Endothelial cell of umbilical vein (primary cell): ENCODE measurements at regions not wholly inside any gene's neighbourhood (a gene's known extent, or its start where the extent isn't known, plus 50 kb on each side); places are given as distances from the start of the nearest gene placed in this dataset.

ENCODE experiments used
- BruUV-seq: library from RNA; stranded (reverse); fragments of 400-500 nt; replicated peaks from 2 replicates; lab custom pipeline; 2021; lab: Mats Ljungman, UMichigan
- CTCF ChIA-PET: fragments of 300-600, 350-600 bp; sonication (Branson Sonifier 250); formaldehyde crosslinking; loops from one replicate; lab custom pipeline; 2021; ENCODE audit warnings: antibody characterized with exemption, inconsistent platforms; lab: Charles Lee
- POLR2A ChIA-PET: fragments of 300-600, 350-600 bp; sonication (Branson Sonifier 250); formaldehyde crosslinking; loops from one replicate; lab custom pipeline; 2021; ENCODE audit warnings: antibody characterized with exemption, inconsistent platforms; lab: Charles Lee
- DNase-seq: peaks from one replicate; pipeline ENCODE4 v3.0.0-alpha.2; 2011; ENCODE audit warnings: low read depth, low spot score
- FAIRE-seq: peaks from 2 replicates; lab custom pipeline; 2011; peaks lifted over from hg19 to GRCh38; lab: Jason Lieb, UNC
- H2AFZ ChIP-seq: 2 replicates; pipeline ENCODE4 v1.6.0; 2012; ENCODE audit warnings: low read depth, low read length, control low read depth, inconsistent platforms
- H3K27ac ChIP-seq: 2 replicates; pipeline ENCODE4 v1.5.1; 2011; ENCODE audit warnings: low read depth, mild to moderate bottlenecking, control low read depth, low read length, moderate library complexity; ENCODE audit not compliant: insufficient read depth
- H3K27me3 ChIP-seq, 2 experiments: 2 replicates each; pipeline versions ENCODE4 v1.6.0 to v1.6.1; 2011; ENCODE audit warnings: low read length in 2 of 2, mixed read lengths in 1 of 2; ENCODE audit not compliant: control insufficient read depth in 2 of 2, insufficient read depth in 2 of 2
- H3K36me3 ChIP-seq, 2 experiments: 2 replicates in 1 of 2; 3 replicates in 1 of 2; pipeline ENCODE4 v1.5.1; 2011; ENCODE audit warnings: low read length in 2 of 2, mild to moderate bottlenecking in 1 of 2, moderate library complexity in 1 of 2; ENCODE audit not compliant: control insufficient read depth in 2 of 2, insufficient read depth in 2 of 2; ENCODE audit errors: extremely low read depth in 1 of 2
- H3K4me1 ChIP-seq: 3 replicates; pipeline ENCODE4 v1.5.1; 2011; ENCODE audit warnings: mild to moderate bottlenecking, low read length; ENCODE audit not compliant: control insufficient read depth, insufficient read depth; ENCODE audit errors: extremely low read depth
- H3K4me2 ChIP-seq: 2 replicates; pipeline ENCODE4 v1.6.1; 2011; ENCODE audit warnings: low read length, control low read depth, mixed read lengths; ENCODE audit not compliant: insufficient read depth
- H3K4me3 ChIP-seq, 3 experiments: fragments of 200-600 bp in 1 of 3; sonication (generic), shearing (Covaris generic) in 1 of 3; replicated peaks in 1 of 3; 2 replicates each; pipeline ENCODE4 v1.5.1; 2011 to 2016; ENCODE audit warnings: control low read depth in 3 of 3, low read length in 3 of 3, mild to moderate bottlenecking in 2 of 3, inconsistent platforms in 1 of 3, low read depth in 1 of 3, moderate library complexity in 1 of 3; ENCODE audit not compliant: insufficient read depth in 1 of 3
- H3K79me2 ChIP-seq: 2 replicates; pipeline ENCODE4 v1.6.0; 2012; ENCODE audit warnings: low read length, inconsistent platforms; ENCODE audit not compliant: control insufficient read depth, insufficient read depth
- H3K9ac ChIP-seq: replicated peaks from 2 replicates; pipeline ENCODE3; 2011; ENCODE audit warnings: low read length, control low read depth; ENCODE audit not compliant: insufficient read depth; ENCODE audit errors: extremely low read depth
- H3K9me1 ChIP-seq: replicated peaks from 3 replicates; pipeline ENCODE4 v1.6.0; 2011; ENCODE audit warnings: mild to moderate bottlenecking, low read length; ENCODE audit not compliant: control insufficient read depth, insufficient read depth; ENCODE audit errors: extremely low read depth
- H3K9me3 ChIP-seq: replicated peaks from 2 replicates; pipeline ENCODE4 v1.5.1; 2012; ENCODE audit warnings: low read length, inconsistent platforms; ENCODE audit not compliant: control insufficient read depth, insufficient read depth
- H4K20me1 ChIP-seq: replicated peaks from 2 replicates; pipeline ENCODE3; 2011; ENCODE audit warnings: mild to moderate bottlenecking, low read length; ENCODE audit not compliant: control insufficient read depth, insufficient read depth; ENCODE audit errors: extremely low read depth
- CTCF ChIP-seq, 2 donors: IDR thresholded peaks; 1 replicate in 1 of 2; 2 replicates in 1 of 2; pipeline ENCODE4 v1.5.1; 2011; ENCODE audit warnings: low read length in 2 of 2, mild to moderate bottlenecking in 2 of 2, moderate library complexity in 2 of 2, control low read depth in 1 of 2, inconsistent platforms in 1 of 2, low read depth in 1 of 2; ENCODE audit not compliant: insufficient read depth in 1 of 2; ENCODE audit errors: extremely low read depth in 1 of 2
- EZH2 ChIP-seq: IDR thresholded peaks from 2 replicates; pipeline ENCODE4 v1.6.1; 2012; ENCODE audit warnings: borderline replicate concordance, low read depth, mild to moderate bottlenecking, moderate library complexity, low read length, inconsistent platforms; ENCODE audit not compliant: severe bottlenecking
- FOS ChIP-seq: IDR thresholded peaks from 2 replicates; pipeline ENCODE4 v1.6.1; 2011; ENCODE audit warnings: mild to moderate bottlenecking, low read length, moderate library complexity, borderline replicate concordance; ENCODE audit not compliant: insufficient read depth
- GATA2 ChIP-seq: IDR thresholded peaks from 2 replicates; pipeline ENCODE4 v1.7.0; 2011; ENCODE audit warnings: low read depth, mild to moderate bottlenecking, moderate library complexity, mixed read lengths, low read length; ENCODE audit not compliant: insufficient read length, insufficient read depth
- JUN ChIP-seq: IDR thresholded peaks from 2 replicates; pipeline ENCODE4 v1.6.1; 2011; ENCODE audit warnings: borderline replicate concordance, low read depth; ENCODE audit not compliant: insufficient read length, insufficient read depth
- MYC ChIP-seq: IDR thresholded peaks from one replicate; pipeline ENCODE4 v1.6.1; 2011; ENCODE audit warnings: mild to moderate bottlenecking, low read depth, low read length
- POLR2A ChIP-seq: IDR thresholded peaks from 2 replicates; pipeline ENCODE4 v1.6.1; 2012; ENCODE audit warnings: low read depth, mild to moderate bottlenecking, control low read depth, low read length
- POLR2AphosphoS5 ChIP-seq: IDR thresholded peaks from 2 replicates; pipeline ENCODE4 v1.6.1; 2012; ENCODE audit warnings: low read depth, mild to moderate bottlenecking, control low read depth, low read length, moderate library complexity; ENCODE audit not compliant: insufficient read depth
- dilution Hi-C: fragments of 300-500 bp; cut with MboI; formaldehyde crosslinking; loops from one replicate; pipeline ENCODE4 v1.15.0; 2019; ENCODE audit warnings: low sequenced_read_pairs; ENCODE audit not compliant: extremely low pct_ligation_motif_present
- intact Hi-C: fragments of 100-400 bp; cut with micrococcal nuclease; formaldehyde crosslinking; loops from one replicate; pipeline ENCODE4 v1.10.0; 2022
- TF ChIP-seq, protein P1 (sequence below): IDR thresholded peaks from 2 replicates; pipeline ENCODE4 v1.6.1; 2011; ENCODE audit not compliant: insufficient read depth, insufficient read length

DNA sequence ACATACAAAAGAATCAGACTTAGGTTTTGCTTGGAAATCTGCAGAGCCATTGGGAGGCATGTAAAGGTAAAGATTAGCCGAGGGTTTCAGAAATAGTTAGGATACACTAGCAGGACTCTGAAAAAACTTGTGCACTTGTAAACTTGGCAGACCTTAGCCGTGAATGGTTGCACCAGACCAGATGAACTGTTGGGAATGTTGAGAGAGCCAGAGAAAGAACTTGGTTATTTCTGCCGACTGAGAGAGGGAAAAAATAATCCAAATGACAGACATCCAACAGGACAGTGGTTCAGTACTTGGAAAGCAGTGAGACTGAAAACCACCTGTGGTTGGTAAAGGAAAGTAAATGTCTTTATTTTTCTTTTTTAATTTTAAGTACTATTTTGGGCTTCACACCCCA is 222.5 kb upstream of the DDHD1 start:
- H3K4me2 ChIP-seq: no peak overlapping the region
- dilution Hi-C loops: no loop called here
- DNase-seq (no peak), FAIRE-seq (no peak)
- TF ChIP-seq CTCF (IDR thresholded peaks at IDR 0.05; ENCODE audit: extremely low read depth in 1 of 2, insufficient read depth in 1 of 2, low read depth in 1 of 2, low read length in 2 of 2): no peak
- TF ChIP-seq, protein P1, sequence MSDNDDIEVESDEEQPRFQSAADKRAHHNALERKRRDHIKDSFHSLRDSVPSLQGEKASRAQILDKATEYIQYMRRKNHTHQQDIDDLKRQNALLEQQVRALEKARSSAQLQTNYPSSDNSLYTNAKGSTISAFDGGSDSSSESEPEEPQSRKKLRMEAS: no peak
- TF ChIP-seq POLR2AphosphoS5: no peak
- TF ChIP-seq FOS: no peak
- TF ChIP-seq MYC: no peak
- no peak for TF ChIP-seq EZH2
- no peak for TF ChIP-seq POLR2A
- no peak for TF ChIP-seq GATA2
- TF ChIP-seq JUN: no peak
- intact Hi-C loops: no loop called here
- no peaks in the 10 kb centered on the region for H4K20me1 ChIP-seq
- H2AFZ ChIP-seq: no peak overlapping the region
- H3K4me1 ChIP-seq: no peaks in the 10 kb centered on the region
- no peaks in the 10 kb centered on the region for H3K79me2 ChIP-seq
- ChIA-PET POLR2A (no interaction called here), CTCF (no interaction called here)
- no peak overlapping the region for H3K27ac ChIP-seq
- no peak overlapping the region for H3K4me3 ChIP-seq
- BruUV-seq: no TSS peak
- no peaks in the 10 kb centered on the region for H3K9me3 ChIP-seq
- H3K9ac ChIP-seq: no peak overlapping the region
- no peaks in the 10 kb centered on the region for H3K27me3 ChIP-seq
- no peaks in the 10 kb centered on the region for H3K9me1 ChIP-seq
- H3K36me3 ChIP-seq: no peaks in the 10 kb centered on the region
